KOPT-K1 (cell line): ENCODE measurements at regions not wholly inside any gene's neighbourhood (a gene's known extent, or its start where the extent isn't known, plus 50 kb on each side); places are given as distances from the start of the nearest gene placed in this dataset.
"Not testable (repeated sequence)": the region's sequence is repeated elsewhere in the genome, so short reads cannot be mapped to it uniquely, and the experiment has no call there.

Experiments
- H3K27ac ChIP-seq: fragments of 200-600 bp; sonication (generic); 2 replicates; pipeline ENCODE4 v1.5.1; 2016; ENCODE audit warnings: antibody characterized with exemption, mild to moderate bottlenecking, low read depth, low read length; ENCODE audit not compliant: poor library complexity, severe bottlenecking
- H3K36me3 ChIP-seq: fragments of 200-600 bp; sonication (generic); 2 replicates; pipeline ENCODE4 v1.5.1; 2017; ENCODE audit warnings: antibody characterized with exemption, mild to moderate bottlenecking, low read length, moderate library complexity; ENCODE audit not compliant: insufficient read depth
- H3K9me3 ChIP-seq: fragments of 200-600 bp; sonication (generic); 2 replicates; pipeline ENCODE4 v1.5.1; 2017; ENCODE audit warnings: antibody characterized with exemption, low read length, mild to moderate bottlenecking; ENCODE audit not compliant: insufficient read depth, poor library complexity, severe bottlenecking

DNA sequence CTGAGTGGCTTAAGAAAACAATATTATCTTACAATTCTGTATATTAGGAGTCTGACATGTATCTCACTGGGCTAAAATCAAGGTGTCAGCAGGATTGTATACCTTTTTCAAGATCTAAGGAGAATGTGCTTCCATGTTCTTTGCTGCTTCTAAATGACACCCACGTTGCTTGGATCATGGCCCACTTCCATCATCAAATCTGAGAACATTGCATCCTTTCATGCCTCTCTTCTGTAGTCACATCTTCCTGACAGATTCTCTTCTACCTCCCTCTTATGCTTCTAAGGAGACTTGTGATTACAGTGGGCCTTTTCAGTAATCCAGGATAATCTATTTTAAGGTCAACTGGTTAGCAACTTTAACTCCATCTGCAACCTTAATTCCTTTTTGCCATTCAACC lies 499.4 kb downstream of the FAM181B start:
- Histone ChIP-seq H3K36me3 (no peaks in the 10 kb centered on the region), H3K27ac (no peak overlapping the region), H3K9me3 (no peaks in the 10 kb centered on the region)

GRCh38 chr11:82233201-82233600 lies 500.5 kb downstream of the FAM181B start:
- H3K9me3 ChIP-seq: no peaks in the 10 kb centered on the region
- no peak overlapping the region for H3K27ac ChIP-seq
- H3K36me3 ChIP-seq: no peaks in the 10 kb centered on the region

DNA sequence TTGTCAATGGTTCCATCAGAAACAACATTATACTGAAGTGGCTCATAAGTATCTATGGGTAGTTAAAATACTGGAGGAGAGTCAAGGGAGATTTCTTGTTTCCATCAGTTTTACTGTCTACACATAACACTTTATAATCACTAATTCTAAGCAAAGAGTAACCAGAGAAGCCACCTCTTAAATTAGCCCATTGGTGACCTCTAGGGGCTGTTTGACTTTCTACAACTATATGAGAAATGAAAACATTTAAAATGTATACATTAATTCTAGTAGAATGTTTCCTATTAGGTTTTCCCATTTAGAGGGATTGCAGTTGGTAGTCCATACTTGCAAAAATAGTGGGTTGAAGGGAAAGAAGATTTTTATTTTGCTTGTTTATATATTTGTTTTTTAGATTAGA lies 504.3 kb downstream of the FAM181B start:
- H3K36me3 ChIP-seq: no peaks in the 10 kb centered on the region
- H3K27ac ChIP-seq: no peak overlapping the region
- no peaks in the 10 kb centered on the region for H3K9me3 ChIP-seq

- Histone ChIP-seq H3K9me3 (no peaks in the 10 kb centered on the region), H3K27ac (no peak overlapping the region), H3K36me3 (no peaks in the 10 kb centered on the region)
These were observed 507.7 kb downstream of the FAM181B start for GRCh38 chr11:82225930-82226329.

GRCh38 chr11:82225502-82225901 lies 508.2 kb downstream of the FAM181B start:
- Histone ChIP-seq H3K9me3 (no peaks in the 10 kb centered on the region), H3K36me3 (no peaks in the 10 kb centered on the region), H3K27ac (no peak overlapping the region)

DNA sequence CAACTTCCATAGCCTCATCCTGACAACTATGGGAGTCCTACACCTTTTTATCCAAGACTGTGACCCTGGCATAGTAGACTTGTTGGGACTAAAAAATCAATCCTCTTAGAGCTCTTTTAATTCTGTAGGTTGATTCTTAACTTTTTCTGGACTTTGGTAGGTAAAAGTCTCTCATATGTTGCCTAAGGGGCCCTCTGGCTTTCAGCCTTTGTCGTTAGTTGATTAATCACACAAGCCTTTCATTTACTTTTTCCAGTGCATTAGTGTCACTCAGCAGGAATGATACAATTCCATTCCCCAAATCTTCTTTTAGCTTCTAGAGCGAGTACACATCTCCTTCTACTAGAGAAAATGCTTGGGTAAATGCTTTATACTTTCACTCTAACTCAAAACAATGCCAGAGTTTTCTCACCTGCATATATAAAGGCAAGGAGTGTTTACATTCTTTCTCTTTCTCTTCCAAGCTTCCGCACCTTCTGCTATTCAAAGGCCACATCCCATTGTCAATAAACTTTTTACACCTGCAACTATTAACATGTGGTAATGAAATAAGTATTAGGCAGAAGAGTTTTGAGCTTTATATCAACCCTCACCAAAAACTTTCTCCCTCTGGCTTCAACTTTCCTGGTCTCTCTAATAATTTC lies 516.6 kb downstream of the FAM181B start:
- Histone ChIP-seq H3K36me3 (no peaks in the 10 kb centered on the region), H3K27ac (no peak overlapping the region), H3K9me3 (no peaks in the 10 kb centered on the region)

DNA sequence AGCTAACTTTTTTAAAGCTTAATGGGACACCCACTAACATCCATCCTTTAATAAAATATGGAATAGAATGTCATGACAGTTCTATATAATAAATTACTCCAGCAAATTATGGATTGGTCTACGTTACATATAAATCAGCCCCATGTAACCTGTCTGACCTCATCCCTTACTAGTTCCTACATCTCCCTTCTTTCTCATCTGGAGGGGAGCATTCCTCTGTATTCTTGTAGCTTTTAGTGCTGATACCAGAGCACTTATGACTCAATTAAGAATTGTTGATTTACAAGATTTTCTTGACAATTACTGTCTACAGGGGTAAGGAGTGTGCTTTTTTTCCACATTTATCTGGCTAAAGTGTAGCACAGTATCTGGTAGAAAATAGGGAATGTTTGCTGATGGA lies 523.7 kb downstream of the FAM181B start:
- no peaks in the 10 kb centered on the region for H3K36me3 ChIP-seq

GRCh38 chr11:82195283-82195682 lies 538.4 kb downstream of the FAM181B start:
- no peaks in the 10 kb centered on the region for H3K36me3 ChIP-seq
- H3K9me3 ChIP-seq: no peaks in the 10 kb centered on the region
- no peak overlapping the region for H3K27ac ChIP-seq

More for the DNA sequence above, 523.7 kb downstream of the FAM181B start:
- H3K9me3 ChIP-seq: no peaks in the 10 kb centered on the region
- no peak overlapping the region for H3K27ac ChIP-seq

- Histone ChIP-seq H3K36me3 (no peaks in the 10 kb centered on the region), H3K9me3 (no peaks in the 10 kb centered on the region), H3K27ac (no peak overlapping the region)
These were observed 539.1 kb downstream of the FAM181B start for GRCh38 chr11:82194521-82194920.

DNA sequence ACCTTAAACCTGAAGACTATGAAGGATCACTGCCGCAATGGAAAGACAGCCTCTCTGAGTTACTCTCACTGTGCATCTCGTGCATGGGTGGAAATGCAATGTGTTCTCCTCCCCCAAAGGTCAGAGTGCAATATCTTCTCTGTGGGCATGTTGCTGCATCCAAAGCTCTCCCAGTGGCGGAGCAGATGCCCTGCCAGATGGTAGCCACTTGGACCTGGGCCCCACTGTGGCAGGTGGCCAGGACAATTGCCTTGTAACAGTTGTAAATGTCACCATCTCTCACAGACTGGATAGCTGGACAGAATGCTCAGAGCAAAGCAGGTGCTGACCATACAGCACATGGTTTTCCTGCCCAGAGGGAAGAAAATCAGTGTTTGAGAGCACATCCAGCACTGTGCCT lies 542.0 kb downstream of the FAM181B start:
- Histone ChIP-seq H3K27ac (no peak overlapping the region), H3K36me3 (no peaks in the 10 kb centered on the region), H3K9me3 (no peaks in the 10 kb centered on the region)

DNA sequence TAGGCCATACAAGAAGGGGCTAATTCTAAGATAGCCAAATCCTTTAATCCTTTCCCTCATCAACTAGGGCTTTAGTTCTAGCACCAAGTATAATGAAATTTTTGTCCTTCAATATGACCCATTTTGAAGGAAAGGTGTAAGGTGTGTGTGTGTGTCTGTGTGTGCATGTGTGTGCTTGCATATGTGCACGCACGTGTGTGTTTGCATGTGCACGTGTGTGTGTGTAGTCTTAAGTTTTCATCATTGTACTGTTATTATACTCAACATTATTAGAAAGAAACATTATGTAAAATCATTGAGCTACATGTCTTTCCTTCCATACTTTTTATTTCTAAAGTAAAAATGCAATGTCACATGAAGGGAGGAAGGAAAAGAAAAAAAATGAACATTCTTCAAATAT lies 547.7 kb downstream of the FAM181B start:
- Histone ChIP-seq H3K9me3 (no peaks in the 10 kb centered on the region), H3K27ac (no peak overlapping the region), H3K36me3 (no peaks in the 10 kb centered on the region)

- Histone ChIP-seq H3K36me3 (no peaks in the 10 kb centered on the region), H3K27ac (no peak overlapping the region), H3K9me3 (no peaks in the 10 kb centered on the region)
These were observed 548.7 kb downstream of the FAM181B start for GRCh38 chr11:82184966-82185365.

GRCh38 chr11:82183346-82183745 lies 550.3 kb downstream of the FAM181B start:
- Histone ChIP-seq H3K9me3 (no peaks in the 10 kb centered on the region), H3K27ac (no peak overlapping the region), H3K36me3 (no peaks in the 10 kb centered on the region)

GRCh38 chr11:82182697-82183096 lies 551.0 kb downstream of the FAM181B start:
- H3K36me3 ChIP-seq, H3K27ac ChIP-seq: not testable (repeated sequence)

DNA sequence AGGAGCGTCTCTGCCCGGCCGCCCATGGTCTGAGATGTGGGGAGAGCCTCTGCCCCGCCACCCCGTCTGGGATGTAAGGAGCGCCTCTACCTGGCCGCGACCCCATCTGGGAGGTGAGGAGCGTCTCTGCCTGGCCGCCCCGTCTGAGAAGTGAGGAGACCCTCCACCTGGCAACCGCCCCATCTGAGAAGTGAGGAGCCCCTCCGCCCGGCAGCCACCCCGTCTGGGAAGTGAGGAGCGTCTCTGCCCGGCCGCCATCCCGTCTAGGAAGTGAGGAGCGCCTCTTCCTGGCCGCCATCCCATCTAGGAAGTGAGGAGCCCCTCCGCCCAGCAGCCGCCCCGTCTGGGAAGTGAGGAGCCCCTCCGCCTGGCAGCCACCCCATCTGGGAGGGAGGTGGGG lies 551.9 kb downstream of the FAM181B start:
- not testable (repeated sequence) for H3K9me3 ChIP-seq, H3K36me3 ChIP-seq, H3K27ac ChIP-seq

More at GRCh38 chr11:82182697-82183096, 551.0 kb downstream of the FAM181B start:
- H3K9me3 ChIP-seq: not testable (repeated sequence)

- Histone ChIP-seq H3K27ac (no peak overlapping the region), H3K9me3 (no peaks in the 10 kb centered on the region), H3K36me3 (no peaks in the 10 kb centered on the region)
These were observed 556.7 kb downstream of the FAM181B start for GRCh38 chr11:82176945-82177344.
